22Rv1 (cell line): ENCODE measurements at regions not wholly inside any gene's neighbourhood (a gene's known extent, or its start where the extent isn't known, plus 50 kb on each side); places are given as distances from the start of the nearest gene placed in this dataset.

Experiments
- ZFX ChIP-seq: fragments of 450-650 bp; IDR thresholded peaks from 2 replicates; pipeline ENCODE4 v1.6.1; 2017; ENCODE audit warnings: antibody characterized with exemption, borderline replicate concordance
- TF ChIP-seq, protein P1 (sequence below): fragments of 450-650 bp; IDR thresholded peaks from 2 replicates; pipeline ENCODE4 v1.5.1; 2017; ENCODE audit warnings: mild to moderate bottlenecking

DNA sequence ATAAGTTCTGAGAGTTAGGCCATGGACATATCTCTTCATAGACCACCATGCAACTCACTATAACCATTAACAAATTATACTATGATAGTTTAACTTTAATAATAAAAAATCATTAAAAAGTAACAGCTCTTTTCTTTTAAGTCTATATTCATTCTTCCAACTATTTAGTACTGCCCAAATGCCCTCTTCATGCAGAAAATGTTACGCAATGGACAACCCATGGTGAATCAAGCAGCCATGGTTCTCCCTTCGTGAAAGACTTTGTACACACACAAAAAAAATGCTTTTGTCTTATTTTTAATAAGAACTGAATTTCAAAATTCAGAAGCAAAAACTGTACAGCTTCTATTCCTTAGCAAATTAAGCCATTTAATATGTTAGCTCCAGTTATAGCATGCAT lies 401.1 kb downstream of the EFNA5 start:
- TF ChIP-seq, protein P1, sequence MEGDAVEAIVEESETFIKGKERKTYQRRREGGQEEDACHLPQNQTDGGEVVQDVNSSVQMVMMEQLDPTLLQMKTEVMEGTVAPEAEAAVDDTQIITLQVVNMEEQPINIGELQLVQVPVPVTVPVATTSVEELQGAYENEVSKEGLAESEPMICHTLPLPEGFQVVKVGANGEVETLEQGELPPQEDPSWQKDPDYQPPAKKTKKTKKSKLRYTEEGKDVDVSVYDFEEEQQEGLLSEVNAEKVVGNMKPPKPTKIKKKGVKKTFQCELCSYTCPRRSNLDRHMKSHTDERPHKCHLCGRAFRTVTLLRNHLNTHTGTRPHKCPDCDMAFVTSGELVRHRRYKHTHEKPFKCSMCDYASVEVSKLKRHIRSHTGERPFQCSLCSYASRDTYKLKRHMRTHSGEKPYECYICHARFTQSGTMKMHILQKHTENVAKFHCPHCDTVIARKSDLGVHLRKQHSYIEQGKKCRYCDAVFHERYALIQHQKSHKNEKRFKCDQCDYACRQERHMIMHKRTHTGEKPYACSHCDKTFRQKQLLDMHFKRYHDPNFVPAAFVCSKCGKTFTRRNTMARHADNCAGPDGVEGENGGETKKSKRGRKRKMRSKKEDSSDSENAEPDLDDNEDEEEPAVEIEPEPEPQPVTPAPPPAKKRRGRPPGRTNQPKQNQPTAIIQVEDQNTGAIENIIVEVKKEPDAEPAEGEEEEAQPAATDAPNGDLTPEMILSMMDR = no peak
- no peak for TF ChIP-seq ZFX
